H9 (cell line): ENCODE measurements at regions not wholly inside any gene's neighbourhood (a gene's known extent, or its start where the extent isn't known, plus 50 kb on each side); places are given as distances from the start of the nearest gene placed in this dataset.
A peak's percentile ranks its signal among the peaks of the same experiment; 100 is the strongest.

Source experiments
- DNase-seq: peaks from one replicate; pipeline ENCODE4 v3.0.0-alpha.2; 2017
- H2AFZ ChIP-seq: one replicate; pipeline ENCODE4 v1.6.1; 2013; ENCODE audit warnings: mild to moderate bottlenecking, low read length, control low read depth, moderate library complexity
- H2AK5ac ChIP-seq: 2 replicates; pipeline ENCODE4 v1.6.1; 2013; ENCODE audit warnings: low read length, control low read depth, mixed read lengths; ENCODE audit not compliant: insufficient read length
- H2BK120ac ChIP-seq: one replicate; pipeline ENCODE4 v1.6.1; 2013; ENCODE audit warnings: low read depth, mild to moderate bottlenecking, low read length, control low read depth, inconsistent platforms; ENCODE audit not compliant: poor library complexity, severe bottlenecking
- H2BK12ac ChIP-seq: 2 replicates; pipeline ENCODE4 v1.6.1; 2013; ENCODE audit warnings: low read length, control low read depth, mixed read lengths, low read depth; ENCODE audit not compliant: insufficient read length
- H2BK15ac ChIP-seq: 2 replicates; pipeline ENCODE4 v1.6.1; 2013; ENCODE audit warnings: low read depth, low read length, control low read depth
- H2BK20ac ChIP-seq: one replicate; pipeline ENCODE4 v1.6.1; 2013; ENCODE audit warnings: low read depth, mild to moderate bottlenecking, low read length, control low read depth, inconsistent platforms; ENCODE audit not compliant: poor library complexity, severe bottlenecking
- H2BK5ac ChIP-seq: 2 replicates; pipeline ENCODE4 v1.6.1; 2013; ENCODE audit warnings: low read length, control low read depth, mixed read lengths; ENCODE audit not compliant: insufficient read length
- H3K14ac ChIP-seq: 2 replicates; pipeline ENCODE4 v1.6.1; 2013; ENCODE audit warnings: low read length, control low read depth; ENCODE audit not compliant: insufficient read depth
- H3K18ac ChIP-seq: 2 replicates; pipeline ENCODE4 v1.6.1; 2013; ENCODE audit warnings: low read depth, mild to moderate bottlenecking, mixed read lengths, low read length, control low read depth; ENCODE audit not compliant: insufficient read length
- H3K23ac ChIP-seq: 2 replicates; pipeline ENCODE4 v1.6.1; 2013; ENCODE audit warnings: low read length, control low read depth, mixed read lengths, low read depth; ENCODE audit not compliant: insufficient read length
- H3K23me2 ChIP-seq: 2 replicates; pipeline ENCODE4 v1.6.1; 2013; ENCODE audit warnings: low read depth, mild to moderate bottlenecking, mixed read lengths, low read length, control low read depth; ENCODE audit not compliant: insufficient read length, poor library complexity, severe bottlenecking
- H3K27ac ChIP-seq: 2 replicates; pipeline ENCODE4 v1.5.1; 2013; ENCODE audit warnings: low read length, control low read depth, mixed read lengths, low read depth; ENCODE audit not compliant: insufficient read length
- H3K27me3 ChIP-seq: 2 replicates; pipeline ENCODE4 v1.6.1; 2013; ENCODE audit warnings: low read length, control low read depth, inconsistent platforms; ENCODE audit not compliant: insufficient read depth
- H3K4ac ChIP-seq: 2 replicates; pipeline ENCODE4 v1.6.1; 2013; ENCODE audit warnings: low read depth, mild to moderate bottlenecking, control low read depth, inconsistent platforms, low read length, moderate library complexity
- H3K4me1 ChIP-seq: 2 replicates; pipeline ENCODE4 v1.6.1; 2013; ENCODE audit warnings: low read length, control low read depth, inconsistent platforms; ENCODE audit not compliant: insufficient read depth
- H3K4me2 ChIP-seq: 2 replicates; pipeline ENCODE4 v1.6.1; 2013; ENCODE audit warnings: low read length, control low read depth, mixed read lengths; ENCODE audit not compliant: insufficient read length, insufficient read depth
- H3K56ac ChIP-seq: 2 replicates; pipeline ENCODE4 v1.6.1; 2013; ENCODE audit warnings: low read depth, mild to moderate bottlenecking, mixed read lengths, low read length, control low read depth; ENCODE audit not compliant: insufficient read length
- H3K79me1 ChIP-seq: 2 replicates; pipeline ENCODE4 v1.6.1; 2013; ENCODE audit warnings: low read depth, mild to moderate bottlenecking, moderate library complexity, low read length, control low read depth, inconsistent platforms; ENCODE audit not compliant: insufficient read depth, poor library complexity, severe bottlenecking
- H3K79me2 ChIP-seq: 2 replicates; pipeline ENCODE4 v1.6.1; 2013; ENCODE audit warnings: low read length, control low read depth, inconsistent platforms; ENCODE audit not compliant: insufficient read depth
- H3K9ac ChIP-seq: 2 replicates; pipeline ENCODE4 v1.6.1; 2013; ENCODE audit warnings: low read length, control low read depth, mixed read lengths; ENCODE audit not compliant: insufficient read length; ENCODE audit errors: extremely low read depth
- H3K9me3 ChIP-seq: one replicate; pipeline ENCODE4 v1.6.1; 2013; ENCODE audit warnings: low read depth, low read length, inconsistent platforms; ENCODE audit not compliant: control insufficient read depth
- H3T11ph ChIP-seq: one replicate; pipeline ENCODE4 v1.6.1; 2013; ENCODE audit warnings: mild to moderate bottlenecking, low read length, control low read depth, inconsistent platforms
- H4K20me1 ChIP-seq: one replicate; pipeline ENCODE4 v1.6.1; 2013; ENCODE audit not compliant: control insufficient read depth, insufficient read length, insufficient read depth
- H4K5ac ChIP-seq: 2 replicates; pipeline ENCODE4 v1.6.1; 2013; ENCODE audit warnings: low read depth, mild to moderate bottlenecking, mixed read lengths, low read length, control low read depth; ENCODE audit not compliant: insufficient read length
- H4K8ac ChIP-seq: replicated peaks from 2 replicates; pipeline ENCODE4 v1.6.1; 2013; ENCODE audit warnings: low read length, control low read depth, mixed read lengths, low read depth; ENCODE audit not compliant: insufficient read length
- H4K91ac ChIP-seq: 2 replicates; pipeline ENCODE4 v1.6.1; 2013; ENCODE audit warnings: low read depth, mild to moderate bottlenecking, moderate library complexity, mixed read lengths, low read length, control low read depth; ENCODE audit not compliant: insufficient read length
- H3K27ac Mint-ChIP-seq, 3 experiments: 2 replicates in 2 of 3; 3 replicates in 1 of 3; pipeline ENCODE4 v1.8.0; 2020 to 2021; ENCODE audit warnings: mixed read lengths in 3 of 3, mild to moderate bottlenecking in 1 of 3, moderate library complexity in 1 of 3
- H3K27me3 Mint-ChIP-seq: 2 replicates; pipeline ENCODE4 v1.8.0; 2021; ENCODE audit warnings: low read depth, mild to moderate bottlenecking, moderate library complexity, mixed read lengths
- H3K36me3 Mint-ChIP-seq, 3 experiments: 2 replicates in 2 of 3; 3 replicates in 1 of 3; pipeline ENCODE4 v1.8.0; 2020 to 2021; ENCODE audit warnings: low read depth in 3 of 3, mixed read lengths in 3 of 3; ENCODE audit not compliant: insufficient read depth in 1 of 3
- H3K4me1 Mint-ChIP-seq, 2 experiments: 2 replicates each; pipeline ENCODE4 v1.8.0; 2020; ENCODE audit warnings: mixed read lengths in 2 of 2
- H3K4me3 Mint-ChIP-seq, 2 experiments: 2 replicates in 1 of 2; 3 replicates in 1 of 2; pipeline ENCODE4 v1.8.0; 2020 to 2021; ENCODE audit warnings: mild to moderate bottlenecking in 2 of 2, mixed read lengths in 2 of 2, moderate library complexity in 1 of 2
- H3K9me3 Mint-ChIP-seq, 2 experiments: 2 replicates in 1 of 2; 3 replicates in 1 of 2; pipeline ENCODE4 v1.8.0; 2020; ENCODE audit warnings: mild to moderate bottlenecking in 2 of 2, mixed read lengths in 2 of 2, moderate library complexity in 1 of 2
- WGBS: extraction: QIAGEN DNeasy Blood & Tissue Kit; methylation state at CpG from one replicate; pipeline ENCODE4 v1.1.7; 2013; ENCODE audit warnings: missing lambda C conversion rate, low lambda C conversion rate, mixed read lengths; ENCODE audit not compliant: insufficient read length; ENCODE audit errors: extremely low coverage; 5-methylcytosine and 5-hydroxymethylcytosine counted together
- TF ChIP-seq, protein P1 (sequence below): fragments of 200-600 bp; sonication (generic); conservative IDR thresholded peaks from 3 replicates; pipeline ENCODE4 v1.8.0; 2021; ENCODE audit warnings: antibody characterized with exemption, mild to moderate bottlenecking

DNA sequence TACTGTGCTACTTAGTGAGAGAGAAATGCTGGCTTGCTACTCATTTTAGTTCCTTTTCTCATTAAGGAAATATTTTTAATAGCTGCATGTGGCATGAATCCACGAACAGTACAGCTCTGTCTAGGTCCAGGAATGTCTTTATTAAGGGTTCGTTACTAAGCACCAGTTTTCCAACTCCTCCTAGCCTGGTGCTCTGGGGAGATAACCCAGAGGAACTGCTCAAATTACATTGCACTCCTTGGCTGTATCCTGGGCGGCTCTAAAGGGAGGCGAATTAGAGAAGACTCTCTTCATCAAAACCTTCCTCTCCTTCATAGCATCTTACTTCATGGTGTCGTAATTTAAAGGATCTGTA, 101.3 kb downstream of the PPM1A start:
- H3K4me2 ChIP-seq: no peak overlapping the region

More for the DNA sequence above, 101.3 kb downstream of the PPM1A start:
- Histone ChIP-seq H3K27me3 (no peaks in the 10 kb centered on the region), H3K56ac (no peak overlapping the region), H3K9me3 (no peaks in the 10 kb centered on the region), H3K9ac (no peak overlapping the region), H3K79me1 (no peaks in the 10 kb centered on the region), H3K79me2 (no peaks in the 10 kb centered on the region), H2BK15ac (no peak overlapping the region), H3K23ac (no peak overlapping the region), H3K4ac (no peak overlapping the region), H2AFZ (no peak overlapping the region), H2BK20ac (no peak overlapping the region), H2AK5ac (no peak overlapping the region), H2BK12ac (no peak overlapping the region), H2BK5ac (no peak overlapping the region), H4K5ac (no peak overlapping the region), H4K20me1 (no peaks in the 10 kb centered on the region), H2BK120ac (no peak overlapping the region), H3K23me2 (no peaks in the 10 kb centered on the region), H3K18ac (no peak overlapping the region), H4K8ac (no peak overlapping the region), H3K4me1 (0 out of 2 replicates have a peak, but pooled peaks cover 3% of the 10 kb centered on the region), H3K27ac (no peak overlapping the region), H3T11ph (no peak overlapping the region), H4K91ac (no peak overlapping the region), H3K14ac (no peak overlapping the region)
- H3K4me3 Mint-ChIP-seq: no peak overlapping the region
- H3K9me3 Mint-ChIP-seq: no peaks in the 10 kb centered on the region
- DNase-seq: peak; percentile 40
- no CpG with 5 or more reads among the region's 5 CpGs for WGBS
- peak overlapping the region in 1 of 3 experiments; percentile 61; a peak in 1 of 7 replicates for H3K27ac Mint-ChIP-seq
- peaks cover 3% of the 10 kb centered on the region; the same call in 1 of the 2 replicates for H3K27me3 Mint-ChIP-seq
- TF ChIP-seq, protein P1, sequence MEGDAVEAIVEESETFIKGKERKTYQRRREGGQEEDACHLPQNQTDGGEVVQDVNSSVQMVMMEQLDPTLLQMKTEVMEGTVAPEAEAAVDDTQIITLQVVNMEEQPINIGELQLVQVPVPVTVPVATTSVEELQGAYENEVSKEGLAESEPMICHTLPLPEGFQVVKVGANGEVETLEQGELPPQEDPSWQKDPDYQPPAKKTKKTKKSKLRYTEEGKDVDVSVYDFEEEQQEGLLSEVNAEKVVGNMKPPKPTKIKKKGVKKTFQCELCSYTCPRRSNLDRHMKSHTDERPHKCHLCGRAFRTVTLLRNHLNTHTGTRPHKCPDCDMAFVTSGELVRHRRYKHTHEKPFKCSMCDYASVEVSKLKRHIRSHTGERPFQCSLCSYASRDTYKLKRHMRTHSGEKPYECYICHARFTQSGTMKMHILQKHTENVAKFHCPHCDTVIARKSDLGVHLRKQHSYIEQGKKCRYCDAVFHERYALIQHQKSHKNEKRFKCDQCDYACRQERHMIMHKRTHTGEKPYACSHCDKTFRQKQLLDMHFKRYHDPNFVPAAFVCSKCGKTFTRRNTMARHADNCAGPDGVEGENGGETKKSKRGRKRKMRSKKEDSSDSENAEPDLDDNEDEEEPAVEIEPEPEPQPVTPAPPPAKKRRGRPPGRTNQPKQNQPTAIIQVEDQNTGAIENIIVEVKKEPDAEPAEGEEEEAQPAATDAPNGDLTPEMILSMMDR: no peak
- H3K36me3 Mint-ChIP-seq: no peaks in the 10 kb centered on the region
- H3K4me1 Mint-ChIP-seq: peaks cover 39 to 43% of the 10 kb centered on the region in 2 experiments
